Effector CD8-positive, alpha-beta T cell (primary cell): ENCODE measurements at regions not wholly inside any gene's neighbourhood (a gene's known extent, or its start where the extent isn't known, plus 50 kb on each side); places are given as distances from the start of the nearest gene placed in this dataset.
"Not testable (repeated sequence)": the region's sequence is repeated elsewhere in the genome, so short reads cannot be mapped to it uniquely, and the experiment has no call there.

Source experiments
- DNase-seq: peaks from one replicate; lab custom pipeline; 2025; lab: John Stamatoyannopoulos, UW

GRCh38 chr6:814378-815347, 121.7 kb upstream of the EXOC2 start:
- DNase-seq = no peak

GRCh38 chr6:811831-812230, 118.9 kb upstream of the EXOC2 start:
- no peak for DNase-seq

GRCh38 chr6:811191-811590, 118.3 kb upstream of the EXOC2 start:
- DNase-seq = no peak

- no peak for DNase-seq
Observed at GRCh38 chr6:804771-805170, 111.8 kb upstream of the EXOC2 start.

- no peak for DNase-seq
Observed at GRCh38 chr6:804317-804716, 111.4 kb upstream of the EXOC2 start.

- no peak for DNase-seq
Observed at GRCh38 chr6:803191-803977, 110.4 kb upstream of the EXOC2 start.

GRCh38 chr6:802701-803100, 109.8 kb upstream of the EXOC2 start:
- DNase-seq = no peak

- not testable (repeated sequence) for DNase-seq
Observed at GRCh38 chr6:802223-802622, 109.3 kb upstream of the EXOC2 start.

- no peak for DNase-seq
Observed at GRCh38 chr6:799769-800168, 106.8 kb upstream of the EXOC2 start.

GRCh38 chr6:797479-798077, 104.6 kb upstream of the EXOC2 start:
- DNase-seq = peak; percentile 7

- DNase-seq = no peak
Observed at GRCh38 chr6:795046-795685, 102.2 kb upstream of the EXOC2 start.

GRCh38 chr6:793261-793660, 100.3 kb upstream of the EXOC2 start:
- DNase-seq = no peak

- DNase-seq = no peak
Observed at GRCh38 chr6:792662-793061, 99.7 kb upstream of the EXOC2 start.

GRCh38 chr6:788058-788457, 95.1 kb upstream of the EXOC2 start:
- no peak for DNase-seq

- no peak for DNase-seq
Observed at GRCh38 chr6:786946-787763, 94.2 kb upstream of the EXOC2 start.

- no peak for DNase-seq
Observed at GRCh38 chr6:783966-784735, 91.2 kb upstream of the EXOC2 start.

GRCh38 chr6:782141-782540, 89.2 kb upstream of the EXOC2 start:
- DNase-seq = no peak

GRCh38 chr6:781350-781961, 88.5 kb upstream of the EXOC2 start:
- DNase-seq = no peak

GRCh38 chr6:780706-781105, 87.8 kb upstream of the EXOC2 start:
- no peak for DNase-seq

- DNase-seq = no peak
Observed at GRCh38 chr6:776951-777350, 84.0 kb upstream of the EXOC2 start.
